IPS-NIHi7 (cell line): ENCODE measurements at regions not wholly inside any gene's neighbourhood (a gene's known extent, or its start where the extent isn't known, plus 50 kb on each side); places are given as distances from the start of the nearest gene placed in this dataset.
"Not testable (repeated sequence)": the region's sequence is repeated elsewhere in the genome, so short reads cannot be mapped to it uniquely, and the experiment has no call there.

Experiments used
- DNase-seq: peaks from one replicate; pipeline ENCODE4 v3.0.0; 2012; ENCODE audit warnings: mixed read lengths; ENCODE audit errors: extremely low spot score

DNA sequence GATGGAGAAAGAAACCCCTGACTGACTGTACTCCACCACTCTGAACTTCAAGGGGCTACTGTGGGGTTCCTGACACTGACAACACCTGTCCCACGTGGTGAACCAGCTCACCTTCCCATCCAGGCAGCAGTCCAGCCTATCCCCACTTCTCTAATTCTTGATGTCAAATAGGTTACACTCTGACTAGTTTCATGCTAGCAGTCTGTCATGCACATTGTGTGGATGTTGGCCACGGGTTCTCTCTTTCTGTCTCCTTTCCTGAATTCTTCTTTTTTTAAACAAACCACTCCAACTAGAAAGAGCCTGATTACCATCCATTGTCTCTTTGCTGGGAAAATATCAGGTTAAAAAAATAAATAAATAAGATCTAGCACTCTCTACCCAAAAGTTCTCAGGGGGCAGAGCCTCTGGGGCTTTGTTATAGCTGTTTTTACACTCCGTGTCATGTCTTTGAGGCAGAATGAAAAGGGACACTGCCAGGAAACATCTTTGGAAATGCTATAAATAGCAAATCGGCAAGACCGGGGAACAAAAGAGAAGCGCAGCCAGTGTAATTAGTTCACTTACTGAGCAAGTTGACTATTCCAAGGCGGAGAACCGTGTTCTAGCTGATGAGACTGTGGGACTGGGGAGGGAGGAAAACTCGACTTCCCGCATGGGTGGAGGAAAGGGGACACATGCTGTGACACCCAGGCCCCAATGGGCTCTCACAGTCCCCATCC is 356.1 kb downstream of the OMA1 start:
- DNase-seq, result no peak

DNA sequence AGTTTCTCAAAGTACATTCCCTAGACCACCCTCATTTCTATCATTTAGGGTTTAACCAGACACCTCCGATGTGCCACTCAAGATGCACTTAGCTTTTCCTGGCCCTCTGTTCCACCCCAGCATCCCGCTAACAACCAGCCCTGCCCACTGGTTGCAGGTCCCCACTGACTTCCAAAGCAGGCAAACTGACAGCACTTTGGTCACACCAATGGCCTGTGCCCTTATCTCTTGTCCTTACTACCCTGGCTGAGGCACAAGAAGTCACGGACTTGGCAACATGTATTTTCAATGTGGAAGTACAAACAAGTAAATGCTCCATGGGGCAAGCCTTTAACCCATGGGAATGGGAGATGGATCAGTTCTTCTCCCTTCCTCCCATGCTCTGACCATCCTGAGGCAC is 357.1 kb downstream of the OMA1 start:
- DNase-seq, result no peak

DNA sequence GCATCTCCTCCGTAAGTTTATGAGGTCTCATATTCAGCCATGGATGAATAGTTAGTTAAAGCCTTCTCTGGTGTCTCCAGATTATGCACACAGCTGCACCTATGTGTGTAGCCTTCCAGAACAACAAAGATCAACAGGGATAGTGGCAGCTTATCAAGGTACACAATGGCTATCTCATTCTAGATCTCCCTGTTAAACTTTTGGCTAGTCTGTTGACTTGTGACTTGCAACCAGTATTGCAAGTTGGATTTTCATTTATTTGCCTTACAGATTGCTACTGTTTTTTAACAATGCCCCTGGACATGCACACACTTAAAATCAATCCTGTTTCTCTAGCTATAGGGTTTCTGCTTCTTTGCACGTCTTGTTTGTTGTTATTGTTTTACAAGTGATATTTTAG is 363.2 kb downstream of the OMA1 start:
- DNase-seq, result no peak

DNA sequence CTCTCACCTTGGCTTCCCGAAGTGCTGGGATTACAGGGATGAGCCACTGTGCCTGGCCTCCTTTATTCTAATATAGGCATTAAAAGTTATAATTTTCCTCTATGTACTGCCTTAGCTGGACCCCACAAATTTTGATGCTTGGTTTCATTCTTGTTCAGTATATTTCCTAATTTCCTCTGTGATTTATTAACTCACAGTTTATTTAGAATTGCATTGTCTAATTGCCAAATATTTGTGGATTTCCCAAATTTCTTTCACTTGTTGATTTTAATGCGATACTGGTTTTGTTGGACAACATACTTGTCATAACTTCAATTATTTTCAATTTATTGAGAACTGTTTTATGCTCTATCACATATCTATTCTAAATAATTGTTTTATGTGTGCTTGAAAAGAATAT is 366.0 kb downstream of the OMA1 start:
- DNase-seq, result no peak

DNA sequence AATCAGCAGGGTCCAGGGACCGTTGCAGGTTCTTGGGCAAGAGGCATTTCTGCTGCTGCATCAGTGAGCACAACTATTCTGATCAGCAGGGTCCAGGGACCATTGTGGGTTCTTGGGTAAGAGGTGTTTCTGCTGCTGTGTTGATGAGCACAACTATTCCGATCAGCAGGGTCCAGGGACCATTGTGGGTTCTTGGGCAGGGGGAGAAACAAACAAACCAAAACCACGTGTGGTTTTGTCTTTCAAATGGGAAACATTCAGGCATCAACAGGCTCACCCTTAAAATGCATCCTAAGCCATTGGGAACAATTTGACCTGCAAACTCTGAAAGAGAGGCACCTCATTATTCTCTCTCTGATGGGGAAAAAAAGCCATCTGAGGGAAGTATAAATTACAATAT is 377.4 kb downstream of the OMA1 start:
- not testable (repeated sequence) for DNase-seq

DNA sequence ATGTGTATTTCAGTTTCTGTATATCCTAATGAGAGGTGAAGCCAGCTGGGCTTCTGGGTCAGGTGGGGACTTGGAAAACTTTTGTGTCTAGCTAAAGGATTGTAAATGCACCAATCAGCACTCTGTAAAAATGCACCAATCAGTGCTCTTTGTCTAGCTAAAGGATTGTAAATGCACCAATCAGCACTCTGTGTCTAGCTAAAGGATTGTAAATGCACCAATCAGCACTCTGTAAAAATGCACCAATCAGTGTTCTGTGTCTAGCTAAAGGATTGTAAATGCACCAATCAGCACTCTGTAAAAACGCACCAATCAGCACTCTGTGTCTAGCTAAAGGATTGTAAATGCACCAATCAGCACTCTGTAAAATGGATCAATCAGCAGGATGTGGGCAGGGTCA is 379.4 kb downstream of the OMA1 start:
- not testable (repeated sequence) for DNase-seq

DNA sequence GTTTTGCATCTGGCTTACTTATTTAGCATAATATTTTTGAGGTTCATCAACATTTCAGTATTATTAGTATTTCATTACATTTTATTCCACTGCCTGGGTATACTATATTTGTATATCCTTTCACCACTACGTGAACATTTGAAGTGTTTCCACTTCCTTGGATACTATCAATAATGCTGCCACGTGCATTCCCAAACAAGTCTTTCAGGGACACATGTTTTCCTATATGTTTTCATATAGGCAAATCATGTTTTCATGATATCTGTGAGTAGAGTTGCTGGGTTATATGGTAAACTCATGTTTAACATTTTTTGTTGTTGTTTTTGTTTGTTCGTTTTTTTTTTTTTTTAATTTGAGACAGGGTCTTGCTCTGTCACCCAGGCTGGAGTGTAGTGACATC is 380.1 kb downstream of the OMA1 start:
- no peak for DNase-seq

DNA sequence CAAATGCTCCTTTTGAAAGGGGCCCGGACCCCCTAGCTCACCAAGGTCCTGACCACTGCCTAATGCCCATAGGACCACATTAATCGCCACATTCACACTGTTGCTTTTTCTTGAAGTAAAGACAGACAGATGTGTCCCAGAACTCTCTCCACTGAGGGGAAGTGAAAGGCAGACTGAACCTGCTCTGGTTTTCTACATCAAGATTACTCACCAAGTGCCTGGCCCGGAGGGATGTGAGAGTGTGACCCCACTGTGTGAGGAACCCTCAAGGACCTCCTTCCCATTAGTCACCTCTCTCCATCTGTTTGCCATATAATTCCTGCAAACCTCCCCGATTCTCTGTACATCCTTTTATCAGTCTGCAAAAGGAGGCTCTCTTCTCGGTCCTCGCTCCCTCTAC is 381.5 kb downstream of the OMA1 start:
- DNase-seq, result no peak

DNA sequence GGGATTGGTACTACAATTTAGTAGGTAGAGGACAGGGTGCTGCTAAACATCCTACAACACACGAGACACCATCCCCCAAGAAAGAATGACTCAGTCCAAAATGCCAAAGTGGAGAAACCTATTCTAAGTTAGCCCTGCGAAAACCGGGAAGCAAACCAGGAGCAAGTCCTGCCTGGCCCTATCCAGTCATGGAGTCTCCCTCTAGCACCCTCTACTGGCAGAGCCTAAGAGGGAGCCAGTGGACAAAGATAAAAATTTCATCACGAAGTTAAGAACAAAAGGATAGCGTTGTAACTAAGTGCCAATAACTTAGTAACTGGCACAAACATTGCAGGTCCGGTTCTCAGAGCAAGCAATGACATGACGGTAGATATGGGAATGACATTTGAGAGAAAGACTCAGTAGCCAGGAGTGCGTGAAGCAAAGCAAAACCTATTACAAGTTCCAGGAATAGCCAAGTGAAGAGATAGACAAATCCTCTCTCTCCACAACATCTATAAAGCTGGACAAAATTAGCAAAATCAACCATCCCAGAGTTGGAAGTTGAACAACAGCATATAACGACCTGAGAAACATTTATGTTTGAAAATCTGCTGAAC is 383.5 kb downstream of the OMA1 start:
- DNase-seq, result peak; percentile 66

DNA sequence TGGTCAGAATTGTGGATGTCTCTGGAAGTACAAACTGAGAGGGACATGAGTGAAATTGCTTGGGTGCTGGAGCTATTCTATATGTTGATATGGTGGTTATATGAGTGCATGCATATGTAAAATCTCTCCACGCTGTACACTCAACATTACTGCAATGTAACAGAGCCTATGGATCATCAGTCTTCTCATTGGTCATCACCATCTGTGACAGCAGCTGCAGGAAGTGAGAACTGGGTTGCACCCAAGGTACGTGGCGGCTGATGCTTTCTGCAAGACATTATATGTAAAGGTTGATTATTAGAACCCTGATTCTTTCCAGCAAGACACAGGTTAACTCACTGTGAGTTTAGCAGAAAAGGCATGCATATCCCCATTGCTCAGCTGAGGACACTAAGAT is 387.1 kb downstream of the OMA1 start:
- DNase-seq, result no peak

DNA sequence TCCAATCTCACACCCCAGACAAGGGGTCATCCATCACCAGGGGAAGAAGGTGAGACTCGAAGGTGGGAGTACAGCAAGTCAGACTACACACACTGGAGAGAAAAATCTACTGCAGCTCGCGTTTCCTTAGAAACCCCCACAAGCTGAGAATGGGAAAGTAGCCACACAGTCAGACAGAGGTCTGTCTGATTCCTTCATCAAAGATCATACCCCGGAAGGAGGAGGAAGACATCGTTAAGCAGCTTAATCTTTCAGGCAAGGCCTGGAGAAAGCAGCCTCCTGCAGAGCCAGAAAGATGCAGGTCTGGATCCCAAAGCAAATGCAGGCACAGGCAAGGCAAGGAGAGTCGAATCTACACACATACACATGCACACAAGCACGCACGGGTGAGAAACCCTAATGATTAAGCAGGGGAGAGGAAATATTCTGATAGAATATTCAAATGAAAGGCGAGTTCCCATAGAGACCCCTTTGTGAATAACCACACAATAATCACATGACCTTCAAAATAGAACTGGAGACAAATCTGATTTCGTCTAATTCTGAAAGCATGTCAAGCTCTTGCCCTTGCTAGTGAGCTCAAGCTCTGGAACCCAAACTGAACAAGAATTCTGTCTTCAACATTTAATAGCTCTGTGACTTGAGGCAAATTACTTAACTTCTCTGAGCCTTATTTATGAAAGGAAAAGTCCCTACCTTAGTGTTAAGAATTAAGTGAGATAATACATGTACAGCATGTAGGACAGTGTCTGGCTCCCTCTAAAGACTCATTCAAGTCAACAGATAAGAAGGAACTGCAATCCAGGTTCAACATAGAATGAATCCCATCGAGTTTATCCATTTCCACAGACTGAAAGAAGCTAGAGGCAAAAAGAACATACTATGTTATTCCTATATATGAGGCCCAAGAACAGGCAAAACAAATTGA is 387.8 kb downstream of the OMA1 start:
- DNase-seq, result no peak

DNA sequence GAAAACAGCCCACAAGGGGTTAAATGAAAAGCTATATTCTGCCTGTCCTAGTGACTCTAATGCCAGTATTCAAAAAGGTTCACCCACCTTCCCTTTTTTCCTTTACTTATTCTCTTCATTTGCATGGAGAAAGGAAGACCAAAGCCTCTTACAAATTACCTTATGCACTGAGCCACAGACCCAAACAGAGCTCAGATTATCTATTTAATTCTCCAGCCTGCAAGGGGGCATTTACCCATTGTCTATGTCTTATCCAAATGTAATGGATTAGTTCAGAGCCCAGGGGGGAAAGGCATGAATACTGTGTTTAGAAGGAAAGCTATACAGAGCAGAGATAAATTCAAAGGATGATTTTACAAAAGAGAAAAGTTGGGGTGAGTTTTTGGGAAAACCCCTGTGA is 388.5 kb downstream of the OMA1 start:
- DNase-seq, result no peak

DNA sequence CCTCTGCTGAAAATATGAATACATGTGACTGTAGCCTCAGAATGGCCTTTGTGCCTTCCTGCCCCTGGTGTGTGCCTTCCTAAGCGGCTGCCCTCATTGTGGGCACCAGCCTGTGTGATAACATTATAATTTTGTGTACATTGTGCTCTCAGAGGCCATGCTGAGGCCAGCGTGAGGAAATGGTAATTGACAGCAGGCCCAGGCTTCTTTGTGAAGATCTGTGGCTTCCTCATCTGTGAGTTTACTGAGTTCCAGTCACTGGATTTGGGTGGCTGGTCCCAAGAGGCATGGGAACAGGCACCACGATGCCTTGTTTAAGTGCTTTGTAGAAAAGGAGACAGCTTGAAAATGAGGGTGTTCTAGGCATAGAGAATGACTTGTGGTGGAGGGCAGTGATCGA is 389.3 kb downstream of the OMA1 start:
- DNase-seq, result no peak

DNA sequence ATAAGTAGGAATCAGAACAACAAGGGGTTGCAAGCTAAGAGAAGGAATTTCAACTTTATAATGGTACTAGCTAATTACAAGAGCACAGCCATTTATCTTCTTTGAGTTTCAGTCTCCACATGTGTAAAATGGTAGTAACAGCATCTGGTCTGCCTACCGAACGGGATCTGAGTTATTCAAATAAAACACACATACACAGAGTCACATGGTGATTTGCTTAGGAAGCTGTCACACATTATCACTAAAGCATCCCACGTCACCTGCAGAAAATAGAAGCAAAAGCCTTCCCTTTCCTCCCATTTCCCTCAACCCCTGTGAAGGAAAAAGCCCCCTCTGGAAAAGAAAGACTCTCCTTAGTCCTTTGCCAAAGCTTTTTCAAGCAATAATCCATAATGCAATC is 389.7 kb downstream of the OMA1 start:
- DNase-seq, result no peak

DNA sequence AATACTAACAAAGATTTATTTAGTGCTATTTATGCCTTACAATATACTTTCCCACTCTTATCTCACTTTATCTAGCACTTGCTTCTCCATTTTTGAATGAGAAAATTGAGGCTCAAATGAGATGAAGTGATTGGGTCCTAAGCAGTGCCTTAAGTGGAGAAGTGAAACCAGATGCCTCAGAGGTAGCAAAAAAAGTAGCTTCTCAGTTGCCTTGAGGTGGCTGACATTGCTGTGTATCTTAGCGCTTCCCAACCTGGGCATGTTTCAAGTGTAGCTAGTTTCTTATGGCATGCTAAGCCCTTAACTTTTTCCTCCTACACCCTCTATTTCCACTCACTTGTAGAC is 390.4 kb downstream of the OMA1 start:
- DNase-seq, result no peak

DNA sequence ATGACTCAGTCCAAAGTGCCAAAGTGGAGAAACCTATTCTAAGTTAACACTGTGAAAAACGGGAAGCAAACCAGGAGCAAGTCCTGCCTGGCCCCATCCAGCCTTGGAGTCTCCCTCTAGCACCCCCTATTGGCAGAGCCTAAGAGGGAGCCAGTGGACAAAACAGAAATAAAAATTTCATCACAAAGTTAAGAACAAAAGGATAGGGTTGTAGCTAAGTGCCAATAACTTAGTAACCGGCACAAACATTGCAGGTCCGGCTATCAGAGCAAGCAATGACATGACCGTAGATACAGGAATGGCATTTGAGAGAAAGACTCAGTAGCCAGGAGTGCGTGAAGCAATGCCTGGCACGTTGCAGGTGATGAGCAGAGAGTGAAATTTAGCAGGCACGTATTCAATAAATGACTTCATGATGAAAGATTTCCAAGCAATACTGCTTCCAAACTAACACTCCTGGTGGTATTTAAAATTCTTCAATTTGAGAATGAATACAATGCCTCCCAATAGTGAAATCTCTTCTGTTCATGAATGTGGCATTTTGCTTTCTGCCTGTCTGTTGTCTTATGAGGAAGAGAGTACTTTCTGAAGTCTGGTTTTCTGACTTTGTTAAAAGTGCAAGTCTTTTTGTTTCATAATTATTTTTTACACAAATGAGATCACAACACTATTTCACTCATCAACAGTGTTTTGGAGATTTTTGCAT is 391.0 kb downstream of the OMA1 start:
- DNase-seq, result peak; percentile 57

DNA sequence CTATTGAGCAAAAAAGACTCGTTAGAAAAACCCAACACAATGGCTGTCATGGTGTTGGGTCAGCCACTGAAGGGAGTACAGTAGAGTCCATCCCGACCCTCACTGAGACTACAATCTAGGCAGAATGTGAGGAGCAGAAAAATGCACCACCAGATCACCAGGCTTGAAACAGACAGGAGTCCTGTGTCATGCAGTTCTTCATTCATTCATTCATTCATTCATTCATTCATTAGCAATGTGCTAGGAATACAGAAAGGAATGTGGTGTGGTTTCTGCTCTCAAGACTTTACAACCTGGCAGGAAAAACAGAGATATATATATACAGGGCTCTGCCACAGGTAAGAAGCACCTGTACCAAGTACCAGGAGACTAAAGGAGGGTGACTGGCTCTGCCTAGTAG is 392.3 kb downstream of the OMA1 start:
- DNase-seq, result no peak

DNA sequence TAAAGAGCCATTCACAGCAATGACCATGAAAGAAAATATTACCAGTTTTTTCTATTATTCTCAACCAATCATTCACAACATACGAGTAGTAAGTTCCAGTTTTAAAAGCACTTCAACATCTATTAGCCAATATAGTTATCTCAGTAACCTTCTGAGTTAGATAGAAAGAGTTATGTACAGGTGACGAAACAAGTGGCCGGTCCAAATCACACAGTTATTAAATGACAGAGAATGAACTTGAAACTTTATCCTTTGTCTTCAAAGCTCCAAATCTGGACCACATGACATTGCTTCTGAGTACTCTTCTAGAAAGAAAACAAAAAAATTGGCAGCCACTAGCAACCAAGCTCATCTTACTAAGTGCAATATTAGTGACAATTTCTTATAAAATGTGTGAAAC is 393.8 kb downstream of the OMA1 start:
- DNase-seq, result no peak

DNA sequence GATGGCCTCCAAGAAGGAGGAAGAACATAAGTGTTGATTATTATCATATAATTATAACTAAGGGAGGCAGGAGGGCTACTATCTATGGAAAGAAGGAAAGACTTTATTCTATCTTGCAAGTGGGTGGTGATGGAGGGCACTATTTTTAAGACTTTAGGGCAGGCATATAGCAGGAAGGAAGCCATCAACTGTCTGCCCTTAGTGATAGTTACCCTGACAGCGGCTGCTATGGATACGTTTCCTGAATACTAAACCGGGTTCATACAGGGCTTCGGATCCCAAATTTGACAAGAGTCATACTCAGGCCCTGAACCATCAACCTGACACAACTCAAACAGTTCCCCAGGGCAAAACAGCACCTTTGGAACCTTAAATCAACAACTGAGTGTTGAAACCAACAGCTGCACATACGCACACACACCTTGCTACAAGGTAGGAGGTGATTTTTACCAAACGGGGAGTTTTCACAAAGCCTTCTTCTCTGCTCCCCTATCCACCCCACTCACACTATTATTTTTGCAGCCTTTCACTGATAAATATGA is 397.2 kb downstream of the OMA1 start:
- DNase-seq, result no peak

DNA sequence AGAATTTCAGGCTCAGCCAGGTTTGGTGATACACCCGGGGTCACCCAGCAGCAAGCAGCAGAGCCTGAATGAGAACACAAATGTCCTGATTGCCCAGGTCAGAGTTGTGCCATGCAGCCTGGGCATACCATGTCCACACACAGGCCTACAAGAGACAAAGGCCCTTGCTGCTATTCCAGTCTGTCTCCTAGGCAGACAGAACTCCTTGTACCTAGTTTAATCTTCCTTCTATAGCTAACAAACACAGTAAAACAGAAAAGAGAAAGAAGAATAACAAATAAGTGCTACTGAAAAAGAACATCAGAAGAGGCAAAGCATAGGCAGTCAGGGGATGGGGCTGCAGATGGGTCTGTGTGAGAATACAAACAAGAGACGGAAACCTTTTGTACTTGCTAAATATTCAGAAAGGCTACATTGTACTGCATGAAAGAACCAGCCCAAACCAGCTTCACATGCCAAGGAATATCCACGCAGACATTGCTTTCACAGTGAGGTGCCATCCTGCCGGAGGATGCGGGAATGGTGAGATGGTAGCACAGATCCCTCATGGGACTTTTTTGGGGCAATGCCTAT is 401.7 kb downstream of the OMA1 start:
- no peak for DNase-seq

DNA sequence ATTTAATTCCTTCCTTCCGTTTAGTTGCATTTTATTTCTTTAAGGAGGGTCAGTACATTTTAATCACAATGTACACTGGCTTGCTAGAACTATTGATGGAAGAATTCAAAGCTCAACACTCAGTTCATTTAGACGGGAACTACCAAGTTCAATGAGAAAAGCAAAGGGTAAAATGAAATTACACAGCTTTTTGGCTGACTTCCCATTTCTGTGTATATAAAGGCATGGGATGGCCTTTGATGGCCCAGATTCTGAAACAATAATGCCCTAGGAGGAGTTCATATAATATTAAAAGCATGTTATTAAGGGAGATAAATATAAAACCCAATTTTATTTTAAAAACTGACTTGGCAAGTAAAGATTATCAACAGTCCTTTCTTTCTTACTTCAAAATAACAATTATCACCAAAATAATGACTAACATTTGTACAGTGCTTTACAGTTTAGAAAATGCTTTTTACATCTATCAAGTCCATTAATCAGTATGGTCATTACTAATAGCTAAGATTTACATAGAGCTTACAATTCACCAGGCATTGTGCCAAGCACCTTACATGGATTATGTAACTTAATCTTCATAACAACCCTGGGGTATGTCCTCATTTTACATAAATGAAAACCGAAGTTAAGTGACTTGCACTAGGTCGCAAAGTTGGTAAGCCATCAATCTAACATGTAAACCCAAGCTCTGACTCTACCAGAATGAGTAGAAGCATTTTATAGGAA is 402.4 kb downstream of the OMA1 start:
- no peak for DNase-seq
